Loucy (cell line): ENCODE measurements at regions not wholly inside any gene's neighbourhood (a gene's known extent, or its start where the extent isn't known, plus 50 kb on each side); places are given as distances from the start of the nearest gene placed in this dataset.

Source experiments
- CTCF ChIP-seq: fragments of 200-600 bp; sonication (generic); conservative IDR thresholded peaks from 2 replicates; pipeline ENCODE4 v1.5.1; 2014; ENCODE audit warnings: mild to moderate bottlenecking, antibody characterized with exemption, low read length
- EZH2phosphoT487 ChIP-seq: fragments of 200-600 bp; IDR thresholded peaks from 2 replicates; pipeline ENCODE4 v1.6.1; 2018; ENCODE audit warnings: antibody characterized with exemption, mild to moderate bottlenecking, moderate library complexity, borderline replicate concordance

- TF ChIP-seq CTCF (no peak), EZH2phosphoT487 (no peak)
Observed at GRCh38 chr2:146776596-146776995, 1068.2 kb upstream of the ACVR2A start.
